ENCODE measurements at regions not wholly inside any gene's neighbourhood (a gene's known extent, or its start where the extent isn't known, plus 50 kb on each side); places are given as distances from the start of the nearest gene placed in this dataset.

DNA sequence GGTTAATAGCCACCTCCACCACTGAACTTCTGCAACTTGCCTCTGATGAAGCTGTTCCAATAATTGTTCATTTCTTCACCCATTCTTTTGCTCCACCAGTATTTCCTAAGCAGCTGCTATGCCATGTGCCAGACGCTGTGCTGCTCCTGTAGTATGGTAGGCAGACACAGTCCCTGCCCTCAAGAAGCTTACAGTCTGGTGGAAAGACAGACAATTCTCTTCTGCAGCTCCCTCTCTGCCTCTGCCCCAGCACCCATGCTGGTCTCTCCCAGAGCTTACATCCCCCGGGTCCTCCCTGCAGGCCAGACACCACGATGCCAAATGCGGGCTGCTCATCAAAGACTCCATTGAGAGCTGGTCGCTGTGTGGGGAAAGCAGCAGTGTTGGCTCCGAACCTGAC is 111.6 kb upstream of the ESRRB start:
- Mint-ChIP-seq H3K4me3 (no peak overlapping the region), H3K27ac (no peak overlapping the region), H3K4me1 (no peaks in the 10 kb centered on the region), H3K27me3 (peaks cover 9% of the 10 kb centered on the region), H3K36me3 (peaks cover 4% of the 10 kb centered on the region), H3K9me3 (no peaks in the 10 kb centered on the region)

DNA sequence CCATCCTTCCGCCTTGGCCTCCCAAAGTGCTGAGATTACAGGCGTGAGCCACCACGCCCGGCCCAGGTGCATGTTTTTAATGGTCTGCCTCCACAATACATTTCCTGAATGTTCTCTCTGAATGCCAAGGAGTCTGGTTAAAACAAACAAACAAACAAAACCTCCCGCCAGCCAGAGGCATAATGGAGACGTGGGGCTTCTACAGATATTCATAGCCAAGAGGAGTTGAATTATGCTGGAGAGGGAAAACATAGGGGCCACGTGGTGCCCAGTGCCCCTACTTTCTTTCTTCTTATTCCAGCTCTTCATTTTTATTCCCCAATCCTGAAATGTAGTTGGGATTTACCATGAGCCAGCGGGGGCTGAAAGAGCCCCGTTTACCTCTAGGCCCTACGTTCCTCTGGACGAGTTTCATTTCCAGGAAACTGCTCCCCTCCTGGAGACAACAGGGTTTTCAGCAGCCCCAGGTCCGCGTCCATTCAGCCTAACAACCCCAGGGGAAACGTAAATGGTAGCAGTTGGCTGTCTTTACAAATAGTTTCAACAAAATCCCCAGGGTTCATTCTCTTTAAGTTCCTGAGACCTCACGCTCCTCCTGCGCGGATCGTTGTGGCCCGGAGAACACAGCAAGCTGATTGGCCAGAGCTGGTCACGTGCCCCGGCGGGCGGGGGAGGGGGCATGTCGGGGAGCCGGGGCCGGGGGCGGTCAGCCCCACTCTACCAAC is 108.5 kb upstream of the ESRRB start:
- H3K27me3 Mint-ChIP-seq = peaks cover 12% of the 10 kb centered on the region
- no peaks in the 10 kb centered on the region for H3K4me1 Mint-ChIP-seq
- H3K4me3 Mint-ChIP-seq = no peak overlapping the region
- no peaks in the 10 kb centered on the region for H3K9me3 Mint-ChIP-seq
- peaks cover 4% of the 10 kb centered on the region for H3K36me3 Mint-ChIP-seq
- H3K27ac Mint-ChIP-seq = no peak overlapping the region

DNA sequence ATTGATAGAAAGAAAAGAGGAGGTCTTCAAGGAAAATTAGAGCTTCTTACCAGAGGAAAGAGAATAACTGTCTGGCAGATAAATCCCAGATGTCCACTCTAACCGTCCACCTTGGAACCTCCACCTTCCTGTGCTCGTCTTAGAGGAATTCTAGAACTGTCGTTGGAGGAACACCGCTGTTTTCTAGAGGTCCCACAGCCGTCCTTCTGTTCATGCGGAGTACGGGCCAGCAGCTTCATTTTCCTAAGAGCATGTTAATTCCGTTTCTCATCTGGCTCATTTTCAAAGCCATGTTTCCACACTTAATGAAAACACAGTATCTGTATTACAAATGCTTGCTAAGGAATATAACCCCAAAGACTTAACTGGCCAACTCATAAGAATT is 107.9 kb upstream of the ESRRB start:
- H3K27ac Mint-ChIP-seq = no peak overlapping the region
- no peaks in the 10 kb centered on the region for H3K4me1 Mint-ChIP-seq
- peaks cover 4% of the 10 kb centered on the region for H3K36me3 Mint-ChIP-seq
- peaks cover 12% of the 10 kb centered on the region for H3K27me3 Mint-ChIP-seq
- H3K9me3 Mint-ChIP-seq = no peaks in the 10 kb centered on the region
- H3K4me3 Mint-ChIP-seq = no peak overlapping the region

DNA sequence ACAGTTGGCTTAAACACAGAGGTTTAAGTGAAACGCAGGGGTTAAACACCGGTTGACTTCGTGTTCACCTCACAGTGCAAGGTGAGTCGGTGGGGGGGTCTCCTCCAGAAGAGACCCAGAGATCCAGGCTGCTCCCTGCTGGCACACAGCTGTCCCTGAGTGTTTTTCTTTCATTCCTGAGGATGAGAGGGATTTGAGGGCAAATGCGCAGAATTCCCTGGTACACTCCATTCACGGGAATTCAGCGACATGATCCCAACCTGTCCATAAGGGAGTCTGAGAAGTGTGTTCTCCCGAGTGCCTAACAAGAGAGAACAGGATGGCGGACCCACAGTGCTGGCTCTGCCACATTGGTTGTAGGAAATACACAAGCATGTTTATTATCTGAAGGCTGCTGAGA is 107.2 kb upstream of the ESRRB start:
- H3K27ac Mint-ChIP-seq = no peak overlapping the region
- H3K4me3 Mint-ChIP-seq = no peak overlapping the region
- no peaks in the 10 kb centered on the region for H3K36me3 Mint-ChIP-seq
- H3K27me3 Mint-ChIP-seq = peaks cover 8% of the 10 kb centered on the region
- no peaks in the 10 kb centered on the region for H3K4me1 Mint-ChIP-seq
- H3K9me3 Mint-ChIP-seq = no peaks in the 10 kb centered on the region

DNA sequence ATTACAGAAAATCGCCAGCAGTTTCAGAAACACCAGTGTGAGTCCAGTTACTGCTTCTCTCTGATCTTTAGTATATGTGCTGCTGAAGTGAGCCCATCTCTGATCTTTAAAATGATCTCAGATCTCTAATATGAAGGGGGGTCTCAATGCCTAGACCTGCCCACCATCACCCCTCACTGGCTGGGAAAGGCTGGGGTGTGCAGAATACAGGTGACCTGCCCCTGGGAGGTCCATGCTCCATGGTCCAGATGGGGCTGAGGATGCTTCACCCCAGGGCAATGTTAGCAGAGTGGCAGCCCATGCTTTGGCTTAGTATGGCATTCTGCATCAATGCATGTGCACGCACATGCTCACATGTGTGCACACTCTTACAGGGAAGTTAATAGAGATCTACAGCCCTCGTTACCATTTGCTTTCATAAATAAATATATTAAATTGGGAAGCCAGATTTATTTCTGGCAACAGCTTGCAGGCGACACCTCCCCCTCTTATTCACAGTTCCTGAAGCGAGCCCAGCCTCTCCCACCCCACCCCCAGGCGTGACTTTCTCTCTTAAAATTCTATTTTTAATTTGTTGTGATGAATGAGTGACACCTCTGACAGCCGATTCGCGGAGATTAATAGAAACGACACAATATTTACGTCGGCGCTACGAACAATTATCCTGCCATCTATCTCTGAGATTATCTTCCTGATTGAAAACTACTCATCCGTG is 104.7 kb upstream of the ESRRB start:
- Mint-ChIP-seq H3K4me1 (no peaks in the 10 kb centered on the region), H3K27me3 (peaks cover 7% of the 10 kb centered on the region), H3K36me3 (no peaks in the 10 kb centered on the region), H3K4me3 (no peak overlapping the region), H3K27ac (no peak overlapping the region), H3K9me3 (no peaks in the 10 kb centered on the region)

DNA sequence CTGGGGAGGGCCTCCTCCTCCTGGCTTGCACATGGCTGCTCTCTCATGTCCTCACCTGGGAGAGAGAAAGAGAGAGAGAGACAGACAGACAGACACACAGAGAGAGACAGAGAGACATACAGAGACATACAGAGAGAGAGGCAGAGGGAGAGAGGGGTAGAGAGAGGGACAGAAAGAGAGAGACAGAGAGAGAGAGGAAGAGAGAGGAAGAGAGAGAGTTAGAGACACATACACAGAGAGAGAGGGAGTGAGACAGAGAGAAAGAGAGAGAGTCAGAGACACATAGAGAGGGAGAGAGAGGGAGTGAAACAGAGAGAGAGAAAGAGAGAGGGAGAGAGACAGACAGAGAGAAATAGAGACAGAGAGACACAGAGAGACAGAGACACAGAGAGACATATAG is 103.6 kb upstream of the ESRRB start:
- H3K4me3 Mint-ChIP-seq = no peak overlapping the region
- H3K27me3 Mint-ChIP-seq = peaks cover 6% of the 10 kb centered on the region
- H3K9me3 Mint-ChIP-seq = no peaks in the 10 kb centered on the region
- no peak overlapping the region for H3K27ac Mint-ChIP-seq
- H3K36me3 Mint-ChIP-seq = no peaks in the 10 kb centered on the region
- H3K4me1 Mint-ChIP-seq = no peaks in the 10 kb centered on the region

DNA sequence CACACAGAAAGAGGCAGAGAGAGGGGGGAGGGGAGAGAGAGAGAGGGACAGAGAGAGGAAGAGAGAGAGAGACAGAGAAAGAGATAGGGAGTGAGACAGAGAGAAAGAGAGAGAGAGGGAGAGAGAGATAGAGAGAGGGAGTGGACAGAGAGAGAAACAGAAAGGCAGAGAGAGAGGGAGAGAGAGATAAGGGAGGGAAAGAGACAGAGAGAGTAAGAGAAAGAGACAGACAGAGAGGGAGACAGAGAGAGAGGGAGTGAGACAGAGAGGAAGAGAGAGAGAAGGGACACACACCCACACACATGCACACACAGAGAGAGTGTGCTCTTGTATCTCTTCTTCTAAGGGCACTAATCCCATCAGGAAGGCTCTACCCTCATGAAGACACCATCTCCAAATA is 103.2 kb upstream of the ESRRB start:
- Mint-ChIP-seq H3K4me1 (no peaks in the 10 kb centered on the region), H3K27me3 (peaks cover 6% of the 10 kb centered on the region), H3K4me3 (no peak overlapping the region), H3K27ac (no peak overlapping the region), H3K36me3 (no peaks in the 10 kb centered on the region), H3K9me3 (no peaks in the 10 kb centered on the region)

DNA sequence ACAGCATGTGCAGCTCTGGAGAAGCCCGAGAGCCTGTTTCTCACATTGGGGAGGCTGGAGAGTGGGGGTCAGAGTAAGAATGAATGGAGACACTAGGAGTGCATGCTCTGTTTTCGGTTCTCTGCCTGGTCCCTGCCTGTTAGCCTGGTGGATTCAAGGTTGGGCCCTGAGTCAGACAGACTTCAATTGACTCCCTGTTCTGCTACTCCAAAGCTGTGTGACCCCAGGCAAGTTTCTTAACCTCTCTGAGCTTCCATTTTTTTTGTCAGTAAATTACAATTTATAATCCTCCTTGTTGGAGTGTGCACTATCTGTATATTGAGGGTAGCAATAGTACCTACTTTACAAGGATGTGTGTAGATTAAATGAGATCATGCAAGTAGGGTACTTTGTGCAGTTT is 102.6 kb upstream of the ESRRB start:
- peaks cover 3% of the 10 kb centered on the region for H3K27me3 Mint-ChIP-seq

DNA sequence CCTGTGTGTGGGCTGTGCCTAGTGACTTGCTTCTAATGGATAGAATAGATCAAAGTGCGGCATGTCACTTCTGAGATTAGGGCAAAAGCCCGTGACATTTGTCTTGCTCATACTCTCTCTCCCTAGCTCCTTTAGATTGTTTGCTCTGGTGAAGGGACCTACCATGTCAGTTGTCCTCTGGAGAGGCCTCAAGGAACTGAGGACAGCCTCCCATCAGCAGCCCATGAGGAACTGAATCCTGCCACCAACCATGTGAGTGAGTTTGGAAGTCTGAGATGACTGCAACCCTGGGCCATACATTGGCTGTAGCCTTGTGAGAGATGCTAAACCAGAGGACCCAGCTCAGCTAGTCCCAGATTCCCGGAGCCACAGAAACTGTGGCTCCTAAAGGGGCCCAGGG is 101.6 kb upstream of the ESRRB start:
- no peaks in the 10 kb centered on the region for H3K4me1 Mint-ChIP-seq
- H3K27ac Mint-ChIP-seq = no peak overlapping the region
- H3K4me3 Mint-ChIP-seq = no peak overlapping the region
- no peaks in the 10 kb centered on the region for H3K9me3 Mint-ChIP-seq
- peaks cover 3% of the 10 kb centered on the region for H3K27me3 Mint-ChIP-seq
- H3K36me3 Mint-ChIP-seq = no peaks in the 10 kb centered on the region

More for the DNA sequence above, 102.6 kb upstream of the ESRRB start:
- Mint-ChIP-seq H3K9me3 (no peaks in the 10 kb centered on the region), H3K4me3 (no peak overlapping the region), H3K4me1 (no peaks in the 10 kb centered on the region), H3K27ac (no peak overlapping the region), H3K36me3 (no peaks in the 10 kb centered on the region)

DNA sequence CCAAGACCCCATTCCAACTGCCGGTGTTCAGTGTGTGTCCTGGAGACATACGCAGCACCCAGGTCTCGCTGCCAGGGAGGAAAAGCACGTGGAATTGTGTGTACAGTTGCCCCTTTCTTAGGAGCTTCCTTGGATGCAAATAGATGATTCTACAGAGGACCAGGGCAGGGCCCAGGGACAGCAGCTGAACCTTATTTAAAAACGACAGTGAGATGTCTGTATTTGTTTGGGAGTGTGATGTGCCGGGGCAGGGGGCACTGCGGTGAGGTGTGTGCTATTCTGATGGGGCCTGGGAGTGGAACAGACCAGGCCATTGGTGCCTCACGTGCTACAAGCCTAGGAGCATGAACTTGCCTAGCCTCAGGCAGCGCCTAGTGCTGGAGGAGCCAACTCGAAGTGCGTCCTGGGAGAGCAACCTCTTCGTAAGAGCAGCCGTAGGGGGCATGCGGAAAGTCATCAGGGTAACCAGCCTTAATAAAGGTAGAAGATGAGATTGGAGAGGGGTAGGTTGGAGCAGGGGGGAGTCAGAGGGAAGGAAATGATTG is 98.3 kb upstream of the ESRRB start:
- no peaks in the 10 kb centered on the region for H3K4me1 Mint-ChIP-seq
- peaks cover 2% of the 10 kb centered on the region for H3K36me3 Mint-ChIP-seq
- H3K27me3 Mint-ChIP-seq = peaks cover 1% of the 10 kb centered on the region
- H3K27ac Mint-ChIP-seq = no peak overlapping the region
- H3K4me3 Mint-ChIP-seq = no peak overlapping the region
- peaks cover 7% of the 10 kb centered on the region for H3K9me3 Mint-ChIP-seq

DNA sequence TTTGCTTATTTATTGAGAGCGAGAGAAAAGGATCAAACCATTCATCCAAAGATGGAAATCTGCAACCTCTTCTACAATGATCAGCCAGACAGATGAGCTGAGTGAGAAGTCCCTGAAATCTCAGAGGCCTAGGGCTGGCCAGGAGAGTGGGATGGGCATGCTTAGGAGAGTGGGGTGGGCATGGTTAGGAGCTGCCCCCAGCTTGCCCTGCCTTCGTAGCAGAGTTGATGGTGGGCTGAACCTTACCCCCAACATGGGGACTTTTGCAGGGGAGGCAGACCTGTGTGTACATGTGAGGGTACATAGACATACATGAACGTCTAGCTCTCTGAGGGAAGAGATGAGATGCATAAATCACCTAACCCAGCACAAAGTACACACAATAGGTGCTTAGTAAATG is 95.7 kb upstream of the ESRRB start:
- Mint-ChIP-seq H3K4me1 (no peaks in the 10 kb centered on the region), H3K9me3 (peaks cover 7% of the 10 kb centered on the region), H3K27ac (no peak overlapping the region), H3K36me3 (peaks cover 2% of the 10 kb centered on the region), H3K4me3 (no peak overlapping the region), H3K27me3 (peaks cover 3% of the 10 kb centered on the region)

DNA sequence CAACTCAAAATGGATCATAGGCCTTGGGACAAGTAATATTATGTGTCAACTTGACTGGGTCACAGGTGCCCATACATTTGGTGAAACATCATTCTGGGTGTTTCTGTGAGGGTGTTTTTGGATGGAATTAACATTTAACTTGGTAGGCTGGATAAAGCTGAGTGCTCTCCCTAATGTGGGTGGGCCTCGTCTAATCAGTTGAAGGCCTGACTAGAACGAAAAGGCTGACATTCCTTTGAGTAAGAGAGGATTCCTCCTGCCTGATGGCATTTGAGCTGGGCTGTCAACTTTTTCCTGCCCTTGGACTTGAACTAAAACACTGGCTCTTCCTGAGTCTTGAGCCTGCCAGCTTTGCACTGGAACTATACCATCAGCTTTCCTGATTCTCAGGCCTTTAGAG is 93.4 kb upstream of the ESRRB start:
- H3K4me3 Mint-ChIP-seq = no peak overlapping the region
- H3K27me3 Mint-ChIP-seq = peaks cover 3% of the 10 kb centered on the region
- H3K4me1 Mint-ChIP-seq = no peaks in the 10 kb centered on the region
- peaks cover 7% of the 10 kb centered on the region for H3K9me3 Mint-ChIP-seq
- H3K36me3 Mint-ChIP-seq = peaks cover 2% of the 10 kb centered on the region
- H3K27ac Mint-ChIP-seq = no peak overlapping the region

DNA sequence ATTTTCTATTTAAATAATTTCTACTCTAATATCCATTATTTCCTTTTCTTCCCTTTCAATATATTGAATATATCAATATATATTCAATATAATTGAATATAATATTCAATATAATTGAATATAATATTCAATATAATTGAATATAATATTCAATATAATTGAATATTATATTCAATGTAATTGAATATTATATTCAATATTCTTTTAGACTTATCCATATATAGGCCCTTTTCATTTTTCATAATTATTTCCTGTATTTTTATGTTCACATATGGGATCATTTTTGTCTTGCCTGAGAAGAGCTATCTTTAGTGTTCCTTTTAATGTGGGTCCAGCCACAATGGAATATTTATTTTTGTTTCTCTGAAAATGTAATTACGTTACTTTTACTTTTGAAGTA is 88.9 kb upstream of the ESRRB start:
- H3K27me3 Mint-ChIP-seq = peaks cover 3% of the 10 kb centered on the region
- H3K4me3 Mint-ChIP-seq = no peak overlapping the region
- peaks cover under 1% of the 10 kb centered on the region for H3K9me3 Mint-ChIP-seq
- no peaks in the 10 kb centered on the region for H3K36me3 Mint-ChIP-seq
- no peaks in the 10 kb centered on the region for H3K4me1 Mint-ChIP-seq
- H3K27ac Mint-ChIP-seq = no peak overlapping the region

DNA sequence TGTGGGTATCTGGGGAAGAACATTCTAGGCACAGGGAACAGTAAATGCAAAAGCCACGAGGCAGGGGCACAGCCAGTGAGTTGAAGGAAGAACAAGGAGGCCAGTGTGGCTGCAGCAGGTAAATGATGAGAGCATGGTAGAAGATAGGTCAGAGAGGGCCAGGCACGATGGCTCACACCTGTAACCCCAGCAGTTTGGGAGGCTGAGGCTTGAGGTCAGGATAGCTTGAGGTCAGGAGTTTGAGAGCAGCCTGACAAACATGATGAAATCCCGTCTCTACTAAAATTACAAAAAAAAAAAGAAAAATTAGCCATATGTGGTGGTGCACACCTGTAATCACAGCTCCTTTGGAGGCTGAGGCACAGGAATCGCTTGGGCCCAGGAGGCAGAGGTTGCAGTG is 86.7 kb upstream of the ESRRB start:
- no peak overlapping the region for H3K27ac Mint-ChIP-seq
- peaks cover 5% of the 10 kb centered on the region for H3K27me3 Mint-ChIP-seq
- no peaks in the 10 kb centered on the region for H3K4me1 Mint-ChIP-seq
- no peaks in the 10 kb centered on the region for H3K9me3 Mint-ChIP-seq
- H3K4me3 Mint-ChIP-seq = no peak overlapping the region
- H3K36me3 Mint-ChIP-seq = no peaks in the 10 kb centered on the region

DNA sequence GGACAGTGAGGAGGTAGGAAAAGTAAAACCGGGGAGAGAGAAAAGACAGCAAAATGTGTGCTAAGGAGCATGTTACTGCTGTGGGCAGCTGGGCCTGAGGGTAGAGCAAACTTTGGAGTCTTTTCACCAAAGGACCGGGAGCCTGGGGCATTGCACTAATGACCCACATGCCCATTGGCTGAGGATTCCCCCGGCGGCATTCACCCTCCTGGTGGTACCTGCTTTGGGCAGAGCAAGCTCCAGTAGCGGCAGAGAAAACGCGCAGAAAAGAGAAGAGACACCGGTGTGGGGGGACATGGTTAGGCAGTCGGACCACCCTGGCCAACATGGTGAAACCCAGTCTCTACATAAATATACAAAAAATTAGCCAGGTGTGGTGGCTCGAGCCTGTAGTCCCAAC is 83.4 kb upstream of the ESRRB start:
- Mint-ChIP-seq H3K4me1 (no peaks in the 10 kb centered on the region), H3K9me3 (no peaks in the 10 kb centered on the region), H3K27me3 (peaks cover 5% of the 10 kb centered on the region), H3K36me3 (no peaks in the 10 kb centered on the region), H3K27ac (no peak overlapping the region), H3K4me3 (no peak overlapping the region)

DNA sequence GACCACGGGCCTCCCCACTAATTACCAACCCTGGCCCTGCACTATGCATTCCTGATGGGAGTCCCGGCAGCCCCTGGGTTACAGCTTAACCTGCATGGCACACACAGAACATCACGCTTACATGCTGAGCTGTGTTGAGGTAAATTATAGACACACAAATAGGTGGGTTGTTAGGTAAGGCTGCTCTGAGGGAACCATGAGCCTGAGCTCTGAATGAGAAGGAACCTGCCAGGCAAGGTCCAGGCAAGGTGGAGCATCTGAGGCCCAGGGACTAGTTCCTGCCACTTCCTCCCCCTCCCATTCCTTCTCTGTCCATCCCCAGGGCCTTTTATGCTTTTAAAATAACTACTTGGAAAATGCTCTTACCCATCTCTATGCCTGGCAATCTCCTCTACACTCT is 82.7 kb upstream of the ESRRB start:
- Mint-ChIP-seq H3K4me1 (no peaks in the 10 kb centered on the region), H3K27ac (no peak overlapping the region), H3K9me3 (no peaks in the 10 kb centered on the region), H3K4me3 (no peak overlapping the region), H3K36me3 (no peaks in the 10 kb centered on the region), H3K27me3 (peaks cover 4% of the 10 kb centered on the region)

All from activated naive CD4-positive, alpha-beta T cell treated with anti-CD3 and anti-CD28 coated beads, Interleukin-2, amount 50 U/mL, for 24 hours (primary cell).